ENCODE measurements at regions not wholly inside any gene's neighbourhood (a gene's known extent, or its start where the extent isn't known, plus 50 kb on each side); places are given as distances from the start of the nearest gene placed in this dataset.

DNA sequence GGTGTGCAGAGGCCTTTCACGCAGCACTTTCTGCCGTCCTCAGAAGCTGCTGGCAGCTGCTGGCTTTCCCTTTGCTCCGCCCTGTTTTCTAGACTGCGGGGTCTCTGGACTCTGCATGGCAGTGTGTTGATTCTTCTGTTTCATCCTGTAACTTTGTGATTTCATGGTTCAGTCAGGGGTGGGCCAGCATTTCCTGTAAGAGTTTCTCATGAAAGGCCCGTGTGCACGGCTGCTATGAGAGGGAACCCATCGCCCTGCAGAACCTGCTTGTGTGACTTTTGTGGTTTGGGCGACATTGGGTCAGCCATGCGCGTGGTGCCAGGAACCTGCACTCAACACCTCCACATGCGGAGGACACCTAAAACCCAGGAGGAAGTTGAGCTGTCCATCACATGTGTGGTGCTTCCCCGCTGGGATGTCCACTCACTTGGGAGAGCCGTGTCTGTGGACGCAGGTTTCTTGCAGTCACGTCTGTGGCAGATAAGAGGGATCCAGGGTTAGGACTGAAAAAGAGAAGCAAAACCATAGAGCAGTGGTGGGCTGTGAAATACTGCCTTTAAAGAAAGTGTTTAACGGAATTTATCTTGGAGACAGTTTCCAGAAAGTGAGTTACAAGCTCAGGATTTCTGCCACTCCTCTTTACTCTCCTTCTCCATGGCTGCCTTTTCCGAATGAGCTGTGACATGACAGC, 167.3 kb upstream of the ALKAL2 start (continued):
- TF ChIP-seq, protein P1, sequence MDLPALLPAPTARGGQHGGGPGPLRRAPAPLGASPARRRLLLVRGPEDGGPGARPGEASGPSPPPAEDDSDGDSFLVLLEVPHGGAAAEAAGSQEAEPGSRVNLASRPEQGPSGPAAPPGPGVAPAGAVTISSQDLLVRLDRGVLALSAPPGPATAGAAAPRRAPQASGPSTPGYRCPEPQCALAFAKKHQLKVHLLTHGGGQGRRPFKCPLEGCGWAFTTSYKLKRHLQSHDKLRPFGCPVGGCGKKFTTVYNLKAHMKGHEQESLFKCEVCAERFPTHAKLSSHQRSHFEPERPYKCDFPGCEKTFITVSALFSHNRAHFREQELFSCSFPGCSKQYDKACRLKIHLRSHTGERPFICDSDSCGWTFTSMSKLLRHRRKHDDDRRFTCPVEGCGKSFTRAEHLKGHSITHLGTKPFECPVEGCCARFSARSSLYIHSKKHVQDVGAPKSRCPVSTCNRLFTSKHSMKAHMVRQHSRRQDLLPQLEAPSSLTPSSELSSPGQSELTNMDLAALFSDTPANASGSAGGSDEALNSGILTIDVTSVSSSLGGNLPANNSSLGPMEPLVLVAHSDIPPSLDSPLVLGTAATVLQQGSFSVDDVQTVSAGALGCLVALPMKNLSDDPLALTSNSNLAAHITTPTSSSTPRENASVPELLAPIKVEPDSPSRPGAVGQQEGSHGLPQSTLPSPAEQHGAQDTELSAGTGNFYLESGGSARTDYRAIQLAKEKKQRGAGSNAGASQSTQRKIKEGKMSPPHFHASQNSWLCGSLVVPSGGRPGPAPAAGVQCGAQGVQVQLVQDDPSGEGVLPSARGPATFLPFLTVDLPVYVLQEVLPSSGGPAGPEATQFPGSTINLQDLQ (CRISPR knock-in tag; IDR thresholded peaks at IDR 0.05): no peak
- TF ChIP-seq, protein P2, sequence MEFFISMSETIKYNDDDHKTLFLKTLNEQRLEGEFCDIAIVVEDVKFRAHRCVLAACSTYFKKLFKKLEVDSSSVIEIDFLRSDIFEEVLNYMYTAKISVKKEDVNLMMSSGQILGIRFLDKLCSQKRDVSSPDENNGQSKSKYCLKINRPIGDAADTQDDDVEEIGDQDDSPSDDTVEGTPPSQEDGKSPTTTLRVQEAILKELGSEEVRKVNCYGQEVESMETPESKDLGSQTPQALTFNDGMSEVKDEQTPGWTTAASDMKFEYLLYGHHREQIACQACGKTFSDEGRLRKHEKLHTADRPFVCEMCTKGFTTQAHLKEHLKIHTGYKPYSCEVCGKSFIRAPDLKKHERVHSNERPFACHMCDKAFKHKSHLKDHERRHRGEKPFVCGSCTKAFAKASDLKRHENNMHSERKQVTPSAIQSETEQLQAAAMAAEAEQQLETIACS (CRISPR knock-in tag; IDR thresholded peaks at IDR 0.05): no peak
- TF ChIP-seq, protein P3, sequence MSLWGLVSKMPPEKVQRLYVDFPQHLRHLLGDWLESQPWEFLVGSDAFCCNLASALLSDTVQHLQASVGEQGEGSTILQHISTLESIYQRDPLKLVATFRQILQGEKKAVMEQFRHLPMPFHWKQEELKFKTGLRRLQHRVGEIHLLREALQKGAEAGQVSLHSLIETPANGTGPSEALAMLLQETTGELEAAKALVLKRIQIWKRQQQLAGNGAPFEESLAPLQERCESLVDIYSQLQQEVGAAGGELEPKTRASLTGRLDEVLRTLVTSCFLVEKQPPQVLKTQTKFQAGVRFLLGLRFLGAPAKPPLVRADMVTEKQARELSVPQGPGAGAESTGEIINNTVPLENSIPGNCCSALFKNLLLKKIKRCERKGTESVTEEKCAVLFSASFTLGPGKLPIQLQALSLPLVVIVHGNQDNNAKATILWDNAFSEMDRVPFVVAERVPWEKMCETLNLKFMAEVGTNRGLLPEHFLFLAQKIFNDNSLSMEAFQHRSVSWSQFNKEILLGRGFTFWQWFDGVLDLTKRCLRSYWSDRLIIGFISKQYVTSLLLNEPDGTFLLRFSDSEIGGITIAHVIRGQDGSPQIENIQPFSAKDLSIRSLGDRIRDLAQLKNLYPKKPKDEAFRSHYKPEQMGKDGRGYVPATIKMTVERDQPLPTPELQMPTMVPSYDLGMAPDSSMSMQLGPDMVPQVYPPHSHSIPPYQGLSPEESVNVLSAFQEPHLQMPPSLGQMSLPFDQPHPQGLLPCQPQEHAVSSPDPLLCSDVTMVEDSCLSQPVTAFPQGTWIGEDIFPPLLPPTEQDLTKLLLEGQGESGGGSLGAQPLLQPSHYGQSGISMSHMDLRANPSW (CRISPR knock-in tag; IDR thresholded peaks at IDR 0.05; ENCODE audit: borderline replicate concordance): no peak
- TF ChIP-seq KDM2A (CRISPR knock-in tag; IDR thresholded peaks at IDR 0.05; ENCODE audit: borderline replicate concordance, low read depth): no peak
- TF ChIP-seq, protein P4, sequence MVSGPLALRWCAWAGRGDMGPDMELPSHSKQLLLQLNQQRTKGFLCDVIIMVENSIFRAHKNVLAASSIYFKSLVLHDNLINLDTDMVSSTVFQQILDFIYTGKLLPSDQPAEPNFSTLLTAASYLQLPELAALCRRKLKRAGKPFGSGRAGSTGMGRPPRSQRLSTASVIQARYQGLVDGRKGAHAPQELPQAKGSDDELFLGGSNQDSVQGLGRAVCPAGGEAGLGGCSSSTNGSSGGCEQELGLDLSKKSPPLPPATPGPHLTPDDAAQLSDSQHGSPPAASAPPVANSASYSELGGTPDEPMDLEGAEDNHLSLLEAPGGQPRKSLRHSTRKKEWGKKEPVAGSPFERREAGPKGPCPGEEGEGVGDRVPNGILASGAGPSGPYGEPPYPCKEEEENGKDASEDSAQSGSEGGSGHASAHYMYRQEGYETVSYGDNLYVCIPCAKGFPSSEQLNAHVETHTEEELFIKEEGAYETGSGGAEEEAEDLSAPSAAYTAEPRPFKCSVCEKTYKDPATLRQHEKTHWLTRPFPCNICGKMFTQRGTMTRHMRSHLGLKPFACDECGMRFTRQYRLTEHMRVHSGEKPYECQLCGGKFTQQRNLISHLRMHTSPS (CRISPR knock-in tag; IDR thresholded peaks at IDR 0.05; ENCODE audit: low read depth): no peak

Measured in HepG2 (cell line).